ENCODE measurements at regions not wholly inside any gene's neighbourhood (a gene's known extent, or its start where the extent isn't known, plus 50 kb on each side); places are given as distances from the start of the nearest gene placed in this dataset.
"Not testable (repeated sequence)": the region's sequence is repeated elsewhere in the genome, so short reads cannot be mapped to it uniquely, and the experiment has no call there.

DNA sequence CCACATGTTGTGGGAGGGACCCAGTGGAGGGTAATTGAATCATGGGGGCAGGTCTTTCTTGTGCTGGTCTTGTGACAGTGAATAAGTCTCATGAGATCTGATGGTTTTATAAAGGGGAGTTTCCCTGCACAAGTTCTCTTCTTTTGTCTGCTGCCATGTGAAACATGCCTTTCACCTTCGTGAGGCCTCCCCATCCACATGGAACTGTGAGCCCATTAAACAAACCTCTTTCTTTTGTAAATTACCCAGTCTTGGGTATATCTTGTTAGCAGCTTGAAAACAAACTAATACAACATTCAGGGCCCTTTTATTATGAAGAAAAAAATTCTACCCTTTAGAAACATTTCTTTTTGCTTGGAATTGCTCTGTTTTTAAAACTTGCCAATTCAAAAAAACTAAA, 285.4 kb downstream of the GJA1 start:
- not testable (repeated sequence) for TF ChIP-seq FOXM1 (IDR thresholded peaks at IDR 0.05; ENCODE audit: low read depth); FOXM1 (CRISPR knock-in tag; IDR thresholded peaks at IDR 0.05; ENCODE audit: low read depth); MEF2A (IDR thresholded peaks at IDR 0.05; ENCODE audit: control insufficient read depth, low read depth, low read length); ZNF124 (CRISPR knock-in tag; IDR thresholded peaks at IDR 0.05); BRD4 (IDR thresholded peaks at IDR 0.05); SRSF3 (IDR thresholded peaks at IDR 0.05; ENCODE audit: insufficient read depth, low read length); TARDBP (IDR thresholded peaks at IDR 0.05); ZBTB1 (CRISPR knock-in tag; IDR thresholded peaks at IDR 0.05; ENCODE audit: borderline replicate concordance, low read depth); CEBPB (tag; IDR thresholded peaks at IDR 0.05)
- TF ChIP-seq, protein P1, sequence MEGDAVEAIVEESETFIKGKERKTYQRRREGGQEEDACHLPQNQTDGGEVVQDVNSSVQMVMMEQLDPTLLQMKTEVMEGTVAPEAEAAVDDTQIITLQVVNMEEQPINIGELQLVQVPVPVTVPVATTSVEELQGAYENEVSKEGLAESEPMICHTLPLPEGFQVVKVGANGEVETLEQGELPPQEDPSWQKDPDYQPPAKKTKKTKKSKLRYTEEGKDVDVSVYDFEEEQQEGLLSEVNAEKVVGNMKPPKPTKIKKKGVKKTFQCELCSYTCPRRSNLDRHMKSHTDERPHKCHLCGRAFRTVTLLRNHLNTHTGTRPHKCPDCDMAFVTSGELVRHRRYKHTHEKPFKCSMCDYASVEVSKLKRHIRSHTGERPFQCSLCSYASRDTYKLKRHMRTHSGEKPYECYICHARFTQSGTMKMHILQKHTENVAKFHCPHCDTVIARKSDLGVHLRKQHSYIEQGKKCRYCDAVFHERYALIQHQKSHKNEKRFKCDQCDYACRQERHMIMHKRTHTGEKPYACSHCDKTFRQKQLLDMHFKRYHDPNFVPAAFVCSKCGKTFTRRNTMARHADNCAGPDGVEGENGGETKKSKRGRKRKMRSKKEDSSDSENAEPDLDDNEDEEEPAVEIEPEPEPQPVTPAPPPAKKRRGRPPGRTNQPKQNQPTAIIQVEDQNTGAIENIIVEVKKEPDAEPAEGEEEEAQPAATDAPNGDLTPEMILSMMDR (IDR thresholded peaks at IDR 0.05 in 2 of 3, conservative IDR thresholded peaks at IDR 0.05 in 1 of 3; ENCODE audit: insufficient read depth in 2 of 3, low read depth in 1 of 3, low read length in 3 of 3): not testable (repeated sequence)

Measured in K562 (cell line).